GM21576 (cell line): ENCODE measurements at regions not wholly inside any gene's neighbourhood (a gene's known extent, or its start where the extent isn't known, plus 50 kb on each side); places are given as distances from the start of the nearest gene placed in this dataset.

ENCODE experiments used
- ATAC-seq: cut with Tn5 transposase; IDR thresholded peaks from one replicate; pipeline ENCODE4 v1.9.1; 2021; ENCODE audit warnings: mild to moderate bottlenecking, moderate library complexity; ENCODE audit not compliant: unreplicated experiment

DNA sequence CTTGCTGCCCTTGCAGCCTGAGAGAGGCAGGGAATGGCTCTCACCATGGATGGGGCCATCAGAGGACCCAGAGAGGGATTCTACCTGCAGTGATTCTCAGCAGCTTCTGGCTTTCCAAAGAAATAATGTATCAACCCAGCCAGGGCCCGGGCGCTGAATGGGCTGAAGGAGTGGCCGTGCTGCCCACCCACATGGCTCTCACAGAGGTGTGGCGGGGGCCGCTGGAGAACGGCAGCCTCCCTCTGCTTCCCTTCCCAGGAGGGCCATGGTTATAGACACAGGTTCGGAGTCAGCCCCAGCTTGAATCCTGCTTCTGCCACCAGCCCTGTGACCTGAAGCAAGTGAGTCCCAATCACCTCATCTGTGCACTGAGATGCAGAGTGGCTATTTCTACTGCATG, 82.7 kb downstream of the THAP12 start:
- ATAC-seq, result no peak

DNA sequence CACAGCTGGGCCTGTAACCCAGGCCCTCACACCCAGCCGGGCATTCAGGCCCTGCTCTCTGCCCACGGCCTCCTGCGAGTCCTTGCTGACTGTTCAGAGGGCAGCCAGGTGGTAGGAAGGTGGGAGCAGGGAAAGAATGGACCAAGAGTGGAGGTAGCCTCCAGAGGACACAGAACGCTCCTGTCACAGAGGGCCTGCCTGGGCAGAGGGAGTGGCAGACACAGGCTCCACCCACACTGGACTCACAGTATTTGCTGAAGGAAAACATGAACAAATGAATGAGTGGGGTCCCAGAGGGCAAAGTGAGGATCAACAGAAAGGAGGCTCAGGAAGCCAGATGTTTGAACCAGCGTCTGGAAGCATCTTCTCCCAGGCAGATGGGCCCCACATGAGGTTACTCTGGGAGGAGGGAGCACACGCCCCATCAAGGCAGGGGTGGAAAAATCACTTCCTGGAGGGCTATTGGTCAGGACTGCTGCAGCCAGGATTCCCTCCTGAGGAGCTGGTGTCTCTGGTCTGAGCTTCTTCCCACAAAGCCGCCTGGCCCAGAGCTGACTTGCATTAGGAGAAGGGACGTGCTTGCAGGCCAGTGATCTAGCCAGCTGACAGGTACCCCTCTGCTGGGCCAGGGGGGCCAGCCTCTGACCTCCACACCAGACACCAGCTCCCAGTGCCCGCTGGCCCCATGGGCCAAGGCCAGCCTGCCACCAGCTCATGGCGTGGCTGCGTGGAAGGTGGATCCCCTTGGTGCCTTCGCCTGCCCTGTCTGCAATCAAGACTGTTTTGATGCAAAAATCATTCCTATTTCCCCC, 84.0 kb downstream of the THAP12 start:
- ATAC-seq, result no peak

DNA sequence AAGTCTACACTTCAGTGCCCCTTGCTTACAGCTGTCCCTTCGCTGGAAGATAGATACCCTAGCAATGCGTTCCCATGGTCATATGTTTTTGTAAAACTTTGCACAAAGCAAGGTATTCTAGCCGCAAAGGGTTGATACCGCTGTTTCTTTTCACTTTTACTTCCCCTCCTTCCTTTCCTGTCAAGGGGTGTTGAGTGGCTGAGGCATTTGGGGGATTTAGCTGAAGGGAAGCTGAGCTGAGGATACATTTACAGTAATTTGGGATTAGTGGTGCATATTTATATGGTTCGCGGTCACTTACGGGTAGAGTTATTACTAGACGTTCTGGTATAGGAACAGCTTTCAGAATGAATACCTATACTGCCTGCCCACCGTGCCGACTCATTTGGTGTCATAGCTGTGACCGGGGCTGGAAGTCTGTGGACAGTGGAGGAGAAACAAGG, 86.9 kb upstream of the WNT11 start:
- peak; percentile 46 for ATAC-seq

DNA sequence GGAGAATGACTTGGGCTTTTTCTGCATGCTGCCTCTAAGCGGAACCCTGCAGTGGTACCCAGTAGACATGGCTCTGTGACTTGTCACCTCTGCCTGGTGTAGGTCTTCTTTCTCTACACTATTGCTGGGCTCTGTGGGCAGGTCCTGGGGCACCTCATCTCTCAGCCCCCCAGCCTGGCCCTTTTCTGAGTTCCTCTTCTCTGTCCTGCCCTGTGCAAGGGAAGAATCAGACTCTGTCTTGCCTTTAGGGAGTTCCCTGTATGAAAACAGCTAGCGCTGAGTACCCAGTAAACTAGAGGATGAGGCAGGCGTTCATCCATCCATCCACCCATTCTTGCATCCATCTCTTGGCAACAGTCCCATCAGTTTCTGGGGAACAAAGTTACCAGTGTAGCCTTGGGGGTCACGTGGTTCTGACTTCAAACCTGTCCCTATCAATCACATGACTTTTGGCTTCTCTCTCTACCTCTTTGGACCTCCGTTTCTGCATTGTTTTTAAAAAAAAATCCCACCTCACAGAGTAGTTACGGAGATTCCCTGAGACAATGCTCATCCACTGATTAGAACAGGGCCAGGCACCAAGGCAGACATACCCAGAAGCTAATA, 86.4 kb upstream of the WNT11 start:
- ATAC-seq, result no peak

DNA sequence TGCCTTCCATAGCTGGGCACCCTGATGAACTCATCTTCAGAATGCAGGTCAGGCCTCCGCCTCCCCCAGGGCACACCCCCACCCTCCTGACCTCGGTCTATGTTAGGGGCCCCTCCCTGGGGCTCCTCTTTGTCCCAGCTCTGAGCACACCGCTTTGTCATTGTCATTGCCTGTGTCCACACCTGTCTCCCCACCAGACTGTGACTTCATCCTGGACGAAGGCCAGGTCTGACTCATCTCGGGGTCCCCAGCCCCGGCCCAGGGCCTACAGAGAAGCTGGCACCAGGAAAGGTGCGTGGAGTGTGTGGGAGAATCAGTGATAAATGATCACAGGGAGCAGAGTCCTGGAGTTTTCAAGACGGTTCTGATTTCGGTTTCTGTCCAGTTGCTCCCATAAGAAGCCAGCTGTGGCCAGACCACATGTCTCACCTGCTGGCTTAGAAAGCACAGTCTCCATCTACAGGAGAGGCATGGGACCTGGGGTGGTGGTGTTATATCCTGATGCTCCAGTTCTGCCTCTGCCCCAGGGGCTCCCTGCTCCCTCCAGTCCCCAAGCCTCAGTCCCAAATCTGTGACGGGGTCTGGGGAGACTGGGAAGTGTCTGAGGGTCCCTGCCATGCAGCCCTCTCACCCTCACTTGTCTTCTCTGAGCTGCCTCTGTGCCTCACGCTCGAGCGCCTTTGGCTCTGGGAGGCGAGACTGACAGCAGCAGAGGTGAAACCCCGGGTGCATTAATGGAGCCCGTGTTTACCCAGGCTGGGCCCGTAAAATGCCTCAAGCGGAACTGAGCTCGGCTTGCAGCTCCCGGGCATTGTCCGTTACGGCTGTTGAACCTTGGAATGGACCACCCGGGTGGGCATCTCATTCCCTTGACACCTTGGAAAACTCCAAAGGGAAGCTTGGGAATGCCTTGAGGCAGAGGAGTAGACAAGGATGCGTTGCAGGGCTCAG, 85.5 kb upstream of the WNT11 start:
- no peak for ATAC-seq

DNA sequence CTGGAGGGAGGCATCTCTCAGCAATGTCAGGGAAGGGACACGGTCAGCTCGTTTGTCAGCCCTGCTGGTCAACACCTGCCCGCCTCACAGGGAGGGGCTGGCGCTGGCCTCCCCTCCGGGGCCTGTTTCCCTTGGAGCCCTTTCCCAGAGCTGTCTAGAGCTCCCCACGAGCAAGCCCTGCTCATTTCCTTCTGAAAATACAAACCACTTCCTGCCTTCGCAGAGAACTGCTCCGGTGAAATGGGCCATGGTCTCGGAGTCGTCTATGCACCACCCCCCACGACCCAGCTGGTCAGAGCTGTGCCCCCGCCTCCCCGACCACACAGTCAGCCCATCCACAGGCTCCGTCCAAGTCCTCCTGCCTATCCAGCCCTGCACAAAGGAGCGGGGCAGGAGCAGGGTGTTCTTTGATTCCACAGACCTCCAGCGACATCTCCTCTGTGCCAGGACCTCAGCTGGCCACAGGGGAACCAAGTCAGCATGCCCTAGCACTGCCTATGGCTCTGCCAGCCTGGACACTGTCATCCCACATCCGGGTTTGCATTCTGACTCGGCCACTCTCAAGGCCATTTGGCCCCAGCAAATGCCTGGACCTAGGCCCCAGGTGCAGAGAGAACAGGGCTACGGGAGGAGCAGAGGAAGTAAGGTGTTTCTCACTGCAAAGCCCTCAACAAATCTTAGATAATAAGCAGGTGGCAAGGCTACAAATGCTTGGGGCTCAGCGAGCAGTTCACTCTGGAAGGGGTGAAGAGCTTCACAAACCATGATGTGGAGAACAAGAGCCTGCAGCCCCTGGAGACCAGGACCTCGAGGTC, 82.1 kb upstream of the WNT11 start:
- no peak for ATAC-seq

DNA sequence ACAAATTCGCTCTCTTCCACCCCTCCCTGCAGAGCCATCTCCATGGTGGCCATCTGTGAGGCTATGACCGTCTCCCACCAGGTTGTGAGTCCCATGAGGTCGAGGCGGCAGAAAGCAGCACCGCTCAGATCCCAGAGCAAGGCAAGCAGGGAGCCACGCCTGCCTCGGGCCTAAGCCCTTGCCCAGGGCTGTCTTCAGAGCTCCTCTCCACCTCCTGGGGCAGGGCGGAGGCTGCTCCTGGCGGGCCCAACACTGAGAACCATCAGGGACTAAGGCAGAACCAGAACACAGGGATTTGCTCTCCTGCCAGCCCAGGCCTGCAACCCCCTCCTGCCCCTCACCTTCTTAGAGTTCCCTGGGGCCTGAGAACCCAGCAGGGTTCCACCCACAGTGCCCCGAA, 80.9 kb upstream of the WNT11 start:
- no peak for ATAC-seq

DNA sequence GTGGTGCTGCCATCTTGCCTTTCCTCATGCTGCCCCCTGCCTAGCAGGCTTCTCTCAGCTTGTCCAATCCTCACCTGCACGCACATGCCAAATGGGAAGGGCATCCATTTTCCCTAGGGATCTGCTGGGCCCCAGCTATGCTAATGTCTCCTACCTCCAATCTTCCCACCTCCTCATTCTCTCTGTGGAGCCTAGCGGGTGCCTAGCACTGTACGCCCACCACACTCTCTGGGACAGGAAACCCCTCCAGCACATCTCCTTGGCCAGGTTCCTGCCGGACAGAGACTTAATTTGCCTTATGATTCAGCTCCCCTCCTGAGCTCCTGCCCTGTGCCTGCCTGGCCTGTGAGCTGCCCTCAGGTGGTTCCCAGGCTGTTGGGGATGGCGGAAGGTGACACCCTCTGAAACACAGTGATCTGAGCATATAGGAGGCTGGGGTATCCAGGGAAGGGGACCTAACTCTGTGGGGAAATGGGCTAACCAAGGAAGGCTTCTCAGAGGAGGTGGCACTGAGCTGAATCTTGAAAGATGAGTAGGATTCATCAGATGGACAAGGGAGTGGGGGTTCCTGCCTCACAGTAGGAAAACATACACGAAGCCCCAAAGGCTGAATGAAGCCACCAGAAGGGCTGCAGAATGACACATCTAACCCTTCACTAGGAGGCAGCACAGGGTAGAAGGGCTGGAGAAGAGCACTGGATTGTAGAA, 79.2 kb upstream of the WNT11 start:
- ATAC-seq, result no peak

DNA sequence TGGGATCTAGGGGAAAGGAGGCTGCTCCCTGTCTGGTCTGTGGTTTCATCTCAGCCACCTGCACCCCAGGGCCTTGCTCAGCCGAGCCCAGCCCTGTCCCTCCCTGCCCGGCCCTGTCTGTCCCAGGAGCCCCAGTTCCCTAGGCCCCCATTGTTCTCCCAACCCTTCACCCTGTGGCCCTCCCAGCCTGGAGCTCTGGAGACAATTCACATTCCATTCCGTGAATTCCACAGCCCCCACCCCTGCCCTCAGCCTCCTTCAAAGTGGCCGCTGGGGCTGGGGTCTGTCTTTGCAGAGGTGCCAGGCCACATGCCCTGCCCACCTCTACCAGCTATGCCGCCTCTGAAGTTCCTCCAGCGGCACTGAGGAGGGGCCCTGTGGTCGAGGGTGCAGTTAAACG, 77.9 kb upstream of the WNT11 start:
- no peak for ATAC-seq

DNA sequence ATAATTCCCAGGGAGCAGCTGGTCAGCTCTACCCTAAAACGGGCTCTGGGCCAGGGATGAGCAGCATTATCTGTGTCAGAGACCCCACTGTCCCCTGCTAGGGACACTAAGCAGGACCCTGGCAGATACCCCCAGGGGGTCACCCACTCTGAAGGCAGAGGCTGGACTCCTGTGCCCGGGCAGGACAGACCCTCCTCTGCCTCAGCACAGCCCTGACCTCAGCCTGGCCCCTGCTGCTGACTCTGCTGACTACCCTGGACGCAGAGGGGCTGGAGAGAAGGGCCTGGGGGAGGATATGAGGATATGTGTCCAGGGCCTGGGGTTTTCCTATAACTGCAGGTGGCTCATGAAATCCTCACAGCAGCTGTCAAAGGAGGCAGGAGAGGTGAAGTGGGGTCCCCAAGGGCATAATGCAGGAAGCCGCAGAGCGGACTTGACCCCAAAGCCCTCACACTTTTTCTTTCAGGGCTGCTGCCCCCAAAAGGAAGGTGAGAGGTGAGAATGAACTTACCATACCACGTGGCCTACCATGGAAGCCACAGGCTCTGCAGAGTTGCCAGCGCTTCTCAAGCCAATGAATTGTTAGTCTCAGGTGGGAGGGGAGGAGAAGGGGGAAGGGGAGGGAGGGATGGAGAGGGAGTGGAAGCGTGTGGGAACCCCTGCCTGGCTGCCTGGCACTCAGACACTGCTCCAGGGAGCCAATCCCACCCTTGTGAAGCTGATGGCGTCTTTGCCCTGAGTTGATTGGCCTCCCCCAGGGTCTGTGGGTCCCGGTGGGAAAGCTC, 76.7 kb upstream of the WNT11 start:
- ATAC-seq, result no peak

DNA sequence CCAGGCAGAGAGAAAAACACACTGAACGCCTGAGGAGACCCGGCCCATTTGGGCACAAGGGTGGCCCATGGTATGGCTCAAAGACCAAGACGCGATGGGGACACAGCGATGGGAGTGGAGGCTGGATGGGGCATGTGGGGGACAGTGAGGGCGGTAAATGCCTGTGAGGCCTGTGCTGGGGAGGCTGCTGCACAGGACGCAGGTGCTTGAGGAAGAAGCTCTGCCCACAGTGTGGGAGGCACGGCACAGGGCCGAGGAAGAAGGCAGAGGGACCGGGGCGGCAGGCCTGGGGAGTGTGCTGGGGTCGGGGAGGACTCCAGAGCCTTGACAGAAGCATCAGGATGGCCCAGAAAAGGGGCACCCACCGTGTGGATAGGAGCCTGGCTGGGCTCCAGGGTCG, 75.9 kb upstream of the WNT11 start:
- ATAC-seq, result no peak

DNA sequence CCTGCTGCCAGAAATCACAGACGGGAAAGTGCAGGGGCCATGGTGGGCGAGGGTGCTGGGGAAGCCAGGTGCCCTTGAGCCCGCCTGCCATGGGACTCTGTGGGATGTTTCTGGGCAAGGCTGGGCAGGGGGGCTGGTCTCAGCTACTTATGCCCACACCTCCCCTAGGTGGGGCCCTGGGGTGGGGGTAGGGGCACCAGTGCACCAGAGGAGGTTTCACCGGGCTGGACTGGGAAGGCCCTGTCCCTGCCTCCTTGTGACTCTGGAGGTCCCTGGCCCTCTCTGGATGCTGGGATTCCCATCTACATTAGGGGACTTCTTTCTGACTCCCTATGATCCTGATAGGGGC, 75.2 kb upstream of the WNT11 start:
- ATAC-seq, result no peak

DNA sequence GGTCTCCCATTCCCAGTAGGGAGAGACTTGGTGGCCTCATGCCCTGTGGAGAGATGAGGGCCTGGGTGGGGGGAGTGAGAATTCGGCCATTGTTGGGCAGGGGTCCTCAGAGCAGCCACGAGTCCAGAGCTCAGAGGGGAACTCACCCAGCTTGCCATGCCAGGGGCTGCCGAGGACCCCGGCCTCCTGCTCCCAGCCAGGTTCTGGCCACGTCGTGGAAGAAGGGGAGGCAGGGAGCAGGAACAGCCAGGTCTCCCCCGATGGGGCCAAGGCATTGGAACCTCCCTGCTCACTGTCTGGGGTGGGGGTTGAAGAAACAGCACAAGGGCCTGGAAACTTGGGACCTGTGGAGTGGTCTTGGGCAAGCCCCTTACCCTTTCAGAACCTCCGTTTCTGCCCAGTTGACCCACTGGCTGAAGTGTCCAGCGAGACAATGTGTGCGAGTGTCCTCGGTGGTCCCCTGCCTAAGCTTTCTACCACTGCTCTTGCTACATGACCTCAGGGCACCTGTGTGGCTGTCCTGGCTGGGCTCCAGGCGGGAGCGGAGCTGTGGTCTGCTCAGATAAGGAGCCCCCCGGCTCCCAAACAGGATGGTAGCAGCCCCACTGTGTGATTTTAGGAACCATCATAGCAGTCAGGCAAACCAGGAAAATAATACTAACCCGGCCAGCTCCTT, 74.7 kb upstream of the WNT11 start:
- no peak for ATAC-seq

DNA sequence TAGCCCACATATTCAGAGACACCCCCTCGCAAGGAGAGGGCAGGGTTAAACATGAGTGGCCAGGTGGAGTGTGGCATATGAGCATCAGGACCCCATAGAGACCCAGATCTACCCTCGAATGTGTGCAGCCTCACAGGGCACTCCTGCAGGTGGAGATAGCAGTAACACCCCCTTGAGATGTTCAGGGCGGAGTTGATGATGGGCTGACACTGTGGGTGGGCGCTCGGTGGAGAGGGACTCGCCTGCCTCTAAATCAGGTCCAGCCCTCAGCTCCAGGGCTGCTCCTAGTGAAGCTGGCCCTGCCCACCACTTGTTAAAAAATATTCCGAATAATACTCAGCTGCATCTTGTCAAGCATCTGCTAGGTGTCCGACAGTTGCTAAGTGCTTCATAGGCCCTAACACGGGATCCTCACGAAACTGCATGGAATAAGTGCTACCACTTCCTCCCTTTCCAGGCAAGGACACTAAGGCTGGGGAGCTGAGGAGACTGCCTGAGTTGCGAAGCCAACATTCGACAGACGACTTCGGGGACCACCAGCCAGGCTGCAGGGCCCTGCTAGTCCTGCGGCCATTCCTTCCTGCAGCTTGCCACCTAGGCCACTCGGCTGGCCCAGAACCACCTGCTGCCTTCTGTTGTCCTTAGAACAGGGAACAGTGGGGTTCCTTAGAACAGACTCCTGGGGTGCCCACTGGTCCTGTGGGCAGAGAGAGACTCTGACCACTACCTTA, 74.0 kb upstream of the WNT11 start:
- ATAC-seq, result no peak

DNA sequence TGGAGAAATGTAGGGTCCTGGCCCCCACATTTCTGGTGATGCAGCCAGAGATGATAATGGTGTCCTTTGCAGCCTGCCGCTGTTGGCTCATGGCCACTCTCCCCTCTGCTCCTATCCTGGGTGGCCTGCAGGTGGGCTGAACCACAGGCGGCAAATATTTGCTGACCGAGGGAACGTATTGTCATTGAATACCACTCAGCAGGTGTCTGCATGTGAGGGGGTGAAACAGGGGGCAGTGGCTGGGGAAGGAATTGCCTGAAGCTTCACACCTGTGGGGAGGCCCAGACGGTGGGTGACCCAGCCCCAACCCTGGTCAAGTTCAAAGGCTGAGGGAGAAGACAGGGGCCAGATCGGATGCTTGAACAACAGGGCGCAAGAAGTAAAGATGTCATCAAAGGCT, 73.3 kb upstream of the WNT11 start:
- ATAC-seq, result no peak

DNA sequence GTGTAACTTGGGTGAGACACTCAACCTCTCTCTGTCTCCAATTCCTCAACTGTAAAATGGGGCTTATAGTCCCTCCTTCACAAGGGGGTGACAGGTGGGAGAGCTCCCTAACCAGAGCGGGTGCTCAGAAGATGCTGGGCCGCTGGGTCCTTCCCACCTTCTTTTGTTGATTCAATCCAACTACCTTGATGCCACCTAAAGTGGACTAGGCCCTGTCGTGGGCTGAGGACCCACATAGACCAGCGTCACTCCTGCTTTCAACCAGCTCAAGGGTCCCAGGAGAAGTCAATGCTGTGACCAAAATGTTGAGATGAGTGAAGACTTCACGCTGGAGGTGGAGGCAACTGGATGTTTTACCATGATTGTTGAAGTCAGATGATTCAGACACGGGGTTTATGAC, 72.7 kb upstream of the WNT11 start:
- ATAC-seq, result no peak

DNA sequence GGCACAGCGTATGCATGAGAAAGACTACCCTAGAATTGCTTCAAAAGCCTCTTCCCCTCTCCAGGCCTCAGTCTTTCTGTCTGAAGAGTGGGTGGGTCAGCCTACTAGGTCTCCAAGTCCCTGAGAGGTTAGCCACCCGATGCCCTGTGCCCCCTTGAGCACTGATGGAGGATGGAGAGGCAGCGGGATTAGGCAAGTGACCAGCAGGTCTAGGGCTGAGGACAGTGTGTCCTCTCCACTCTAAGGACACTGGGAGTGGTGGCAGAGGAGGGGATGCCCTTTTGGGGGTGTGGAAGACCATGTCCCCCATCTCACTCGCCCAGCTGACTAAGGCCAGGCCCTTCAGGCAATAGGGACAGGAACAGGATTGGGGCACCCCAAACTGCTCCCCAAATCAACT, 72.2 kb upstream of the WNT11 start:
- ATAC-seq, result no peak
